ENCODE measurements at regions not wholly inside any gene's neighbourhood (a gene's known extent, or its start where the extent isn't known, plus 50 kb on each side); places are given as distances from the start of the nearest gene placed in this dataset.
A peak's percentile ranks its signal among the peaks of the same experiment; 100 is the strongest.

DNA sequence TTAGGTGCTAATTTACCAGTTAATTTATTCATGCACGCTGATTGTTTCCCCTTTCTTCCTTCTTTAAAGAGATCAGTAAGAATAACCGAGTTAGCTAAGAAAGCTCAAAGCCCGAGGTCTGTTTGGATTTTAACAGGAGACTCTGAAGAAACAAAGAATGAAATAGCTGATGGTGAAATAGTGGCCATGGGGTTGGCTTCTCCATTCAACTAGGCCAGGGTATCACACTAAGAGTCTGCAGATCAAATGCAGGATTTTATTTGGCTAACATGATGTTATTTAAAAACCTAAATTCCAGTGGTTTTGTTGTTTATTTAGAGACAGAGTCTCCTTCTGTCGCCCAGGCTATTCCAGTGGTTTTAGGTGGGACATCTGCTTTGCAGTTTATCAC, 65.2 kb upstream of the SYPL1 start:
- ChIA-PET CTCF (interaction anchor here (0.7 to 5.7 kb wide), 18 partner anchors 9 to 559 kb away, joined by 3 to 83 read pairs (median 4); partner anchors contain the start of gene CCDC71L), POLR2A (no interaction called here)
- H3K4me1 ChIP-seq (ENCODE audit: control extremely low read depth in 1 of 4, control insufficient read depth in 4 of 4, insufficient read depth in 4 of 4, low read length in 3 of 4): peaks cover 0 to 3% (median 0%) of the 10 kb centered on the region in 4 experiments
- H3K27me3 ChIP-seq (replicated peaks in 2 of 5; ENCODE audit: control insufficient read depth in 4 of 5, insufficient read depth in 5 of 5, low read length in 4 of 5): peaks cover 0 to 6% (median 3%) of the 10 kb centered on the region in 5 experiments
- H3K36me3 ChIP-seq (ENCODE audit: control insufficient read depth in 4 of 4, insufficient read depth in 4 of 4, low read length in 3 of 4): no peaks in the 10 kb centered on the region
- no peak overlapping the region for H3K27ac ChIP-seq (ENCODE audit: insufficient read depth in 1 of 2, low read depth in 1 of 2, low read length in 2 of 2, poor library complexity in 1 of 2, severe bottlenecking in 2 of 2)
- no peak for DNase-seq
- no peaks in the 10 kb centered on the region for H3K9me3 ChIP-seq (ENCODE audit: control extremely low read depth in 1 of 5, control insufficient read depth in 4 of 5, insufficient read depth in 2 of 5, low read depth in 1 of 5, low read length in 4 of 5)
- no peak overlapping the region for H3K4me3 ChIP-seq (ENCODE audit: control insufficient read depth in 1 of 7, extremely low read depth in 1 of 7, insufficient read depth in 4 of 7, low read depth in 2 of 7, low read length in 6 of 7)
- WGBS (ENCODE audit: insufficient coverage): no CpG with 5 or more reads among the region's 4 CpGs

DNA sequence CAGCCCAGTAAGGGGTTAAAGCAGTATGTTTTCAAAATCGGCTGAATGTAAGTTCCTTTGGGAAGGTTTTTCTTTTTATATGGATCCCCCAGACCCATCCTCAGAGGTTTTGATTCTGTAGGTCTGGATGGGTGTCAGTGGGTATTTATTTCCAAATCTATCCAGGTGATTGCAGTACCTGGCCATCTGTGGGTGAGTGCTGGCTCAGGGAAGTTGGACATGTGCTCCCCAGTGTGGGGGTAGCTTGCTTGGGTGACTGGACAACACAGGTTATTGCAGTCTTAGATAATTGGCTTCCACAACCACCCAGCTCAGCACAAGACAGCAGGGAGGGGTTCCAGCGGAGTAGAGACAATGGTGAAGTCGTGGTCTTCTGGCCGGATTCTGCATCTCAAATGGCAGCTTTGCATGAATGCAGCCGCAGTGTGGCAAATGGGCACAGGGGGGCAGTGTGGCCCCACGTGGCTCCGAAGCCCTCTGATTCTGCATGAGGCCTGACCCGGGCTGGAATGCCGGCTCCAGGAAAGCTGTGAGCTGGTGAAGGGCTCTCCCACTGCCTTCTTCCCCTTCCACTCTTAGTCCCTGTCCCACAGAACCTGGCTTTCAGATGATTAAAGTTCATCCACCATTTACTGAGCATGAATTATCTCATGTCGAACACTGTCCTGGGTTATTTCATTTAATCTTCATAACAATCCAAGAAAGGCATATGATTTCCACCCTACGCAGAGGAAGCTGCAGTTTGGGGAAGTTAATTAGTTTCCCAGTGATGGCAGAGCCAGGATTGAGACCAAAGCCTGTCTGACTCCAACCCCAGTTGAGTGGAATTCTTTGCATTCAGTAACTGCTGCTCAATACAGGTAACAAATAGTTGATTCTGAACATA, 64.5 kb upstream of the SYPL1 start:
- 16% methylated on average over 9 of the region's 11 CpGs for WGBS (ENCODE audit: insufficient coverage)

DNA sequence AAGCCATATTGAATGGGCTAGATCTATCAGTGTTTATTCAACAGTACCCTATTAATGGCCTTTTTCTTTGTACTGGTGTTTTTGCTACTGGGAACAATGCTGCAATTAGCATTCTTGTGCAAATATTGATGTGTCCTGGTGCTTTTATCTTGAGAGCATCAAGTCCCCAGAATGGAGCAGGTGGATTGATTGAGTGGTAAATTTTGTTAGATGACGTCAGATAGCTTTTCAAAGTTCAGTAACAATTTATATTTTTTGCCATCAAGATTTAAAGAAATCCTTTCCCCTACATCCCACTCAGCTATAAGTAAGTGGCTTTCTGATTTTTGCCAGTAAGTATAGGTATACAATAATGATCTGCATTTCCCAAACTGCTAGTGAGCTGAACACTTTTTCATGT, 63.4 kb upstream of the SYPL1 start:
- H3K27ac ChIP-seq (ENCODE audit: insufficient read depth in 1 of 2, low read depth in 1 of 2, low read length in 2 of 2, poor library complexity in 1 of 2, severe bottlenecking in 2 of 2): no peak overlapping the region
- WGBS (ENCODE audit: insufficient coverage): no CpG with 5 or more reads among the region's 1 CpG

More for the DNA sequence above, 64.5 kb upstream of the SYPL1 start:
- DNase-seq: peak; percentile 54 to 71 (median 62)
- no peaks in the 10 kb centered on the region for H3K9me3 ChIP-seq (ENCODE audit: control extremely low read depth in 1 of 5, control insufficient read depth in 4 of 5, insufficient read depth in 2 of 5, low read depth in 1 of 5, low read length in 4 of 5)
- H3K27me3 ChIP-seq (replicated peaks in 2 of 5; ENCODE audit: control insufficient read depth in 4 of 5, insufficient read depth in 5 of 5, low read length in 4 of 5): peaks cover 0 to 6% (median 3%) of the 10 kb centered on the region in 5 experiments
- ChIA-PET CTCF (interaction anchor here (0.6 to 5.7 kb wide), 23 partner anchors 8 to 675 kb away, joined by 3 to 83 read pairs (median 4); partner anchors contain the start of gene CCDC71L), POLR2A (no interaction called here)
- peaks cover 0 to 3% (median 0%) of the 10 kb centered on the region in 4 experiments for H3K4me1 ChIP-seq (ENCODE audit: control extremely low read depth in 1 of 4, control insufficient read depth in 4 of 4, insufficient read depth in 4 of 4, low read length in 3 of 4)
- no peaks in the 10 kb centered on the region for H3K36me3 ChIP-seq (ENCODE audit: control insufficient read depth in 4 of 4, insufficient read depth in 4 of 4, low read length in 3 of 4)
- H3K4me3 ChIP-seq (ENCODE audit: control insufficient read depth in 1 of 7, extremely low read depth in 1 of 7, insufficient read depth in 4 of 7, low read depth in 2 of 7, low read length in 6 of 7): no peak overlapping the region
- H3K27ac ChIP-seq (ENCODE audit: insufficient read depth in 1 of 2, low read depth in 1 of 2, low read length in 2 of 2, poor library complexity in 1 of 2, severe bottlenecking in 2 of 2): no peak overlapping the region

DNA sequence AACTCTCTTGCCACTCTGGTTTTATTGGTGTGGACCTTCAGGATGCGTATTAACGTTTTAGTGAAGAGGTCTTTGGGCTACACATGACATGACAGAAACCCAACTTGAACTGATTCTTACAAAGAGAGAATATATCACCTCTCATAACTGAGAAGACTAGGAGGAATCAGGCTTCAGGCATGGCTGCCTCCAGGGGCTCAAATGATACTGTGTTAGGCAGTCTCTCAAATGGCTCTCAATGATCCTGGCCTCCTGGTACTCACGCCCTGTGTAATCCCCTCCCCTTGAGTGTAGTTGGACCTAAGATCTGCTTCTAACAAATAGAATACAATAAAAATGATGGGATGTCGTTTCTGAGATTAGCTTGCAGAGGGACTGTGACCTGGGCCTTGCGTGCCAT, 58.5 kb upstream of the SYPL1 start:
- ChIA-PET POLR2A (no interaction called here), CTCF (interaction anchor here (1.0 to 1.9 kb wide), 6 partner anchors 10 to 519 kb away, joined by 3 to 6 read pairs (median 4); no protein-coding TSS in a partner anchor)
- WGBS (ENCODE audit: insufficient coverage): 100% methylated on average over 2 of the region's 5 CpGs
- Histone ChIP-seq H3K27ac (ENCODE audit: insufficient read depth in 1 of 2, low read depth in 1 of 2, low read length in 2 of 2, poor library complexity in 1 of 2, severe bottlenecking in 2 of 2) (no peak overlapping the region), H3K9me3 (ENCODE audit: control extremely low read depth in 1 of 5, control insufficient read depth in 4 of 5, insufficient read depth in 2 of 5, low read depth in 1 of 5, low read length in 4 of 5) (no peaks in the 10 kb centered on the region), H3K4me1 (ENCODE audit: control extremely low read depth in 1 of 4, control insufficient read depth in 4 of 4, insufficient read depth in 4 of 4, low read length in 3 of 4) (no peaks in the 10 kb centered on the region), H3K27me3 (replicated peaks in 2 of 5; ENCODE audit: control insufficient read depth in 4 of 5, insufficient read depth in 5 of 5, low read length in 4 of 5) (no peaks in the 10 kb centered on the region), H3K4me3 (ENCODE audit: control insufficient read depth in 1 of 7, extremely low read depth in 1 of 7, insufficient read depth in 4 of 7, low read depth in 2 of 7, low read length in 6 of 7) (no peak overlapping the region), H3K36me3 (ENCODE audit: control insufficient read depth in 4 of 4, insufficient read depth in 4 of 4, low read length in 3 of 4) (no peaks in the 10 kb centered on the region)
- no peak for DNase-seq

More for the DNA sequence above, 63.4 kb upstream of the SYPL1 start:
- ChIA-PET CTCF (interaction anchor here (0.8 to 5.7 kb wide), 11 partner anchors 7 to 677 kb away, joined by 3 to 83 read pairs (median 5); partner anchors contain the start of gene CCDC71L), POLR2A (no interaction called here)
- DNase-seq: no peak
- Histone ChIP-seq H3K36me3 (ENCODE audit: control insufficient read depth in 4 of 4, insufficient read depth in 4 of 4, low read length in 3 of 4) (no peaks in the 10 kb centered on the region), H3K4me3 (ENCODE audit: control insufficient read depth in 1 of 7, extremely low read depth in 1 of 7, insufficient read depth in 4 of 7, low read depth in 2 of 7, low read length in 6 of 7) (no peak overlapping the region), H3K27me3 (replicated peaks in 2 of 5; ENCODE audit: control insufficient read depth in 4 of 5, insufficient read depth in 5 of 5, low read length in 4 of 5) (peaks cover 0 to 6% (median 3%) of the 10 kb centered on the region in 5 experiments), H3K4me1 (ENCODE audit: control extremely low read depth in 1 of 4, control insufficient read depth in 4 of 4, insufficient read depth in 4 of 4, low read length in 3 of 4) (peaks cover 0 to 3% (median 0%) of the 10 kb centered on the region in 4 experiments), H3K9me3 (ENCODE audit: control extremely low read depth in 1 of 5, control insufficient read depth in 4 of 5, insufficient read depth in 2 of 5, low read depth in 1 of 5, low read length in 4 of 5) (no peaks in the 10 kb centered on the region)

DNA sequence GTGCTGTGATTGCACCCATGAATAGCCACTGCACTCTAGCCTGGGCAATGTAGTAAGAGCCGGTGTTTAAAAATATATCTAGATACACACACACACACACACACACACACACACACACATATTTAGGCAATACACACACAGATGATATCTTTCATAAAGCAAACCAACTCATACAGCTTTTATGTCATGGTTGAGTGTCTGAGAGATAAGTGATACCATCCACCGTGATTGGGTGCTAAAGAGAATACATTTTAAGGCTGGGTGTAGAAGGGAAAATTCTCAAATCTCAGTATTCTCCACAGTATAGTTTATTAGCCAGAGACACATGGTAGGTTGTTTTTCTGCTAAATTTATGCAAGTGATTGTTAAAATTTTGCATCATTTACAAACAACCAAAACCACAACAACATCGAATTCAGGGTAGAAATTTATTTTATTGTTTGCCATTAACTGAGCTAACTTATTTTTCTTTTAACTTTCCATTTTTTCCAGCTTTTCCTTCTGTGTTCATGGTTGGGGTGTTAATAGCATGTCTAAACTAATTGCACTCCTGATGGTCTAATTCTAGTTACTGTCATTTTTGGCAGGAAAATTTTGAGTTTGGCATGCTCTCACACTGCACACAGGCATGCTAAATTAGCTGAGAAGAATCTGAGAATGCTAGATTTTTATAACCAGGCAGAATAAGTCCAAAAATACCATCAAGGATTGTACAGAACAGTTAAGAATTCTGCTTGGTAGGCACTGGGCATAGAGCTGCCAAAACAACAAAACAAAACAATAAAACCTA, 57.9 kb upstream of the SYPL1 start:
- CTCF ChIA-PET: interaction anchor here (0.6 to 1.9 kb wide), 5 partner anchors 9 to 518 kb away, joined by 3 to 6 read pairs (median 4); no protein-coding TSS in a partner anchor

DNA sequence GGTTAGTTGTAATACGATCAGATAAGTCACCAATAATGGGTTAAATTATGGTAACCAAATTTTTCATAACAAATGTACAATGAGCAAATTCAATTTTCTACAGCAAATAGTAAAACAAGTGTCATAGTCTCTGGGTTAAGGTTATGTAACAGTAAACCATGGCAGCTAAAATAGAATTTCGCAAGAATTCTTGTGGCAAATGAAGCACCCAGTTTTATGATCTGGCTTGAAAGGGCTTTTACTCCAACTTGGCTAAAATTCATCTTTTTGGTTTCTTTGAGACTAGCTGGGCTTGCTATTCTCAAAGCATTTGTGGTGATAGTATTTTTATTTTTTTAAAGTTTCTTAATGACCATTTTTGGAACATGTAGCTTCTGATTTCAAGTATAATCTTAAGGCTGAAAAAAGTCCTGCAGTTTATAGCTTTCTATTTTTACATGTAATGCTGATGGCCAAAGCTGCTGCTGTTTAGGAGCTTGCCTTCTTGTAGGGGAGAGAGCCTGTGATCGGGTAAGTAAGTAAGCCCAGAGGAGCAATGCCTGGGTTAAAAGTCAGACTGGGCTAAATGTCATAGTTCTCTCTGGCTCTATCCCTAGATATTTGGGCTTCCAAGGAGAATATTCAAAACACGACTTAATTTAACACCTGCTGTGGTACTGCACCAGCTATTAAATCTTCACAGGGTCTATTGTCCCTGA, 55.5 kb upstream of the SYPL1 start:
- POLR2A ChIA-PET: interaction anchor here (0.7 kb wide), 1 partner anchor 303 kb away, joined by 4 read pairs; no protein-coding TSS in a partner anchor
- peak in 2 of 3 donors; percentile 15 to 19 for DNase-seq
- Histone ChIP-seq H3K9me3 (ENCODE audit: control extremely low read depth in 1 of 5, control insufficient read depth in 4 of 5, insufficient read depth in 2 of 5, low read depth in 1 of 5, low read length in 4 of 5) (peaks cover 0 to 13% (median 6%) of the 10 kb centered on the region in 5 experiments), H3K4me1 (ENCODE audit: control extremely low read depth in 1 of 4, control insufficient read depth in 4 of 4, insufficient read depth in 4 of 4, low read length in 3 of 4) (no peaks in the 10 kb centered on the region), H3K27me3 (replicated peaks in 2 of 5; ENCODE audit: control insufficient read depth in 4 of 5, insufficient read depth in 5 of 5, low read length in 4 of 5) (no peaks in the 10 kb centered on the region), H3K27ac (ENCODE audit: insufficient read depth in 1 of 2, low read depth in 1 of 2, low read length in 2 of 2, poor library complexity in 1 of 2, severe bottlenecking in 2 of 2) (no peak overlapping the region), H3K4me3 (ENCODE audit: control insufficient read depth in 1 of 7, extremely low read depth in 1 of 7, insufficient read depth in 4 of 7, low read depth in 2 of 7, low read length in 6 of 7) (no peak overlapping the region), H3K36me3 (ENCODE audit: control insufficient read depth in 4 of 4, insufficient read depth in 4 of 4, low read length in 3 of 4) (no peaks in the 10 kb centered on the region)
- CTCF ChIA-PET: interaction anchor here (0.6 to 3.2 kb wide), 23 partner anchors 10 to 1286 kb away, joined by 3 to 25 read pairs (median 3); no protein-coding TSS in a partner anchor
- WGBS (ENCODE audit: insufficient coverage): 95% methylated on average over 3 of the region's 4 CpGs

More for the DNA sequence above, 57.9 kb upstream of the SYPL1 start:
- Histone ChIP-seq H3K36me3 (ENCODE audit: control insufficient read depth in 4 of 4, insufficient read depth in 4 of 4, low read length in 3 of 4) (no peaks in the 10 kb centered on the region), H3K4me1 (ENCODE audit: control extremely low read depth in 1 of 4, control insufficient read depth in 4 of 4, insufficient read depth in 4 of 4, low read length in 3 of 4) (no peaks in the 10 kb centered on the region), H3K9me3 (ENCODE audit: control extremely low read depth in 1 of 5, control insufficient read depth in 4 of 5, insufficient read depth in 2 of 5, low read depth in 1 of 5, low read length in 4 of 5) (no peaks in the 10 kb centered on the region), H3K27me3 (replicated peaks in 2 of 5; ENCODE audit: control insufficient read depth in 4 of 5, insufficient read depth in 5 of 5, low read length in 4 of 5) (no peaks in the 10 kb centered on the region), H3K27ac (ENCODE audit: insufficient read depth in 1 of 2, low read depth in 1 of 2, low read length in 2 of 2, poor library complexity in 1 of 2, severe bottlenecking in 2 of 2) (no peak overlapping the region), H3K4me3 (ENCODE audit: control insufficient read depth in 1 of 7, extremely low read depth in 1 of 7, insufficient read depth in 4 of 7, low read depth in 2 of 7, low read length in 6 of 7) (no peak overlapping the region)
- no peak for DNase-seq
- WGBS (ENCODE audit: insufficient coverage): no CpG with 5 or more reads among the region's 3 CpGs
- POLR2A ChIA-PET: no interaction called here

Data from common myeloid progenitor, CD34-positive (primary cell).